ENCODE measurements at regions not wholly inside any gene's neighbourhood (a gene's known extent, or its start where the extent isn't known, plus 50 kb on each side); places are given as distances from the start of the nearest gene placed in this dataset.

DNA sequence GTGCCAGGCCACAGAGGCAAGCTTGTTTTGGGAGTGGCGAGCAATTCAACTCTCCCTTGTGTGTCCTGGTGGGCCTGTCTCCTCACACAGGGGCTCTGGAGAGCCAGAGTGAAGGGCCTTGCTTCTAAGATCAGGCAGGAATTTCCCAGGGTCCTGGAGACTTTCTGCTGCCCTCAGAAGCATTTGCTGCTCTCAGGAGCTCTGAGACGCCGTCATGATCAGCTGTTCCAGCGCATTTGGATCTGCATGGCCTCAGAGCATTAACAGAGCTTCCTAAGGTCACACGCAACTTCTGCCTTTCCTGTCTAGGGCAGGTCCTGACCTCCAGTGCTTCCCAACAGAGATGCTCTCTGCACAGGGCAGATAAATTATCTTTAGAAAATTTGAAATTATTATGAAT lies 52.2 kb upstream of the C10orf90 start:
- Histone ChIP-seq H3K27me3 (ENCODE audit: control insufficient read depth, insufficient read depth, low read length) (no peaks in the 10 kb centered on the region), H3K4me1 (ENCODE audit: control insufficient read depth in 2 of 3, insufficient read depth in 2 of 3, low read depth in 1 of 3, low read length in 3 of 3) (no peaks in the 10 kb centered on the region), H3K36me3 (ENCODE audit: control insufficient read depth in 2 of 3, insufficient read depth in 3 of 3, low read length in 3 of 3) (no peaks in the 10 kb centered on the region), H3K27ac (ENCODE audit: low read depth in 2 of 2, low read length in 2 of 2) (no peak overlapping the region), H3K9me3 (ENCODE audit: control insufficient read depth in 2 of 3, insufficient read depth in 1 of 3, low read length in 3 of 3) (no peaks in the 10 kb centered on the region), H3K4me3 (ENCODE audit: low read length in 3 of 3) (no peak overlapping the region), H3K9ac (ENCODE audit: low read length in 3 of 3) (no peak overlapping the region)
- no peak for FAIRE-seq
- DNase-seq: no peak
- intact Hi-C loops (cut with DNase I): no loop called here
- TF ChIP-seq, protein P1, sequence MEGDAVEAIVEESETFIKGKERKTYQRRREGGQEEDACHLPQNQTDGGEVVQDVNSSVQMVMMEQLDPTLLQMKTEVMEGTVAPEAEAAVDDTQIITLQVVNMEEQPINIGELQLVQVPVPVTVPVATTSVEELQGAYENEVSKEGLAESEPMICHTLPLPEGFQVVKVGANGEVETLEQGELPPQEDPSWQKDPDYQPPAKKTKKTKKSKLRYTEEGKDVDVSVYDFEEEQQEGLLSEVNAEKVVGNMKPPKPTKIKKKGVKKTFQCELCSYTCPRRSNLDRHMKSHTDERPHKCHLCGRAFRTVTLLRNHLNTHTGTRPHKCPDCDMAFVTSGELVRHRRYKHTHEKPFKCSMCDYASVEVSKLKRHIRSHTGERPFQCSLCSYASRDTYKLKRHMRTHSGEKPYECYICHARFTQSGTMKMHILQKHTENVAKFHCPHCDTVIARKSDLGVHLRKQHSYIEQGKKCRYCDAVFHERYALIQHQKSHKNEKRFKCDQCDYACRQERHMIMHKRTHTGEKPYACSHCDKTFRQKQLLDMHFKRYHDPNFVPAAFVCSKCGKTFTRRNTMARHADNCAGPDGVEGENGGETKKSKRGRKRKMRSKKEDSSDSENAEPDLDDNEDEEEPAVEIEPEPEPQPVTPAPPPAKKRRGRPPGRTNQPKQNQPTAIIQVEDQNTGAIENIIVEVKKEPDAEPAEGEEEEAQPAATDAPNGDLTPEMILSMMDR (IDR thresholded peaks at IDR 0.05; ENCODE audit: borderline replicate concordance, extremely low read depth, insufficient read depth): no peak

DNA sequence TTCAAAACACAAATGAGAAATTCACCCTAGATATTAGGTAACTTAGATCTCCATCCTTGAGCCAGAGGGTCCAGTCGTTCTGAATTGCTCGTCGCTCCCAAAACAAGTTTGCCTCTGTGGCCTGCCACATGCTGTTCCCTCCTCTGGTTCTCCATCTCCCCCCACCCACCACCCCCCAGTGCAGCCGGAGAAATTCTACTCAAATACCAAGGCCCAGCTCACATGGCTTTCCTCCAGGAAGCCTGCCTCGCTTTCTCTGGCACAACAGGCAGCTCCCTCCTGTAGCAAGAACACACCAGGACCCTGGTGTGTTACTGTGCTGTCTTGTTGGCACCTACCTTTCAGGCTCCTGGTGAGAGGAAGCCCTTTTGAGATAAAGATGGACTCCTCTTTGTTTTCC lies 52.7 kb upstream of the C10orf90 start:
- no peak overlapping the region for H3K27ac ChIP-seq (ENCODE audit: low read depth in 2 of 2, low read length in 2 of 2)
- no peaks in the 10 kb centered on the region for H3K4me1 ChIP-seq (ENCODE audit: control insufficient read depth in 2 of 3, insufficient read depth in 2 of 3, low read depth in 1 of 3, low read length in 3 of 3)
- no peaks in the 10 kb centered on the region for H3K9me3 ChIP-seq (ENCODE audit: control insufficient read depth in 2 of 3, insufficient read depth in 1 of 3, low read length in 3 of 3)
- no peak overlapping the region for H3K4me3 ChIP-seq (ENCODE audit: low read length in 3 of 3)
- FAIRE-seq (no peak), DNase-seq (no peak)
- H3K27me3 ChIP-seq (ENCODE audit: control insufficient read depth, insufficient read depth, low read length): no peaks in the 10 kb centered on the region
- no peak overlapping the region for H3K9ac ChIP-seq (ENCODE audit: low read length in 3 of 3)
- intact Hi-C loops (cut with DNase I): no loop called here
- H3K36me3 ChIP-seq (ENCODE audit: control insufficient read depth in 2 of 3, insufficient read depth in 3 of 3, low read length in 3 of 3): no peaks in the 10 kb centered on the region
- TF ChIP-seq, protein P1 (IDR thresholded peaks at IDR 0.05; ENCODE audit: borderline replicate concordance, extremely low read depth, insufficient read depth): no peak

DNA sequence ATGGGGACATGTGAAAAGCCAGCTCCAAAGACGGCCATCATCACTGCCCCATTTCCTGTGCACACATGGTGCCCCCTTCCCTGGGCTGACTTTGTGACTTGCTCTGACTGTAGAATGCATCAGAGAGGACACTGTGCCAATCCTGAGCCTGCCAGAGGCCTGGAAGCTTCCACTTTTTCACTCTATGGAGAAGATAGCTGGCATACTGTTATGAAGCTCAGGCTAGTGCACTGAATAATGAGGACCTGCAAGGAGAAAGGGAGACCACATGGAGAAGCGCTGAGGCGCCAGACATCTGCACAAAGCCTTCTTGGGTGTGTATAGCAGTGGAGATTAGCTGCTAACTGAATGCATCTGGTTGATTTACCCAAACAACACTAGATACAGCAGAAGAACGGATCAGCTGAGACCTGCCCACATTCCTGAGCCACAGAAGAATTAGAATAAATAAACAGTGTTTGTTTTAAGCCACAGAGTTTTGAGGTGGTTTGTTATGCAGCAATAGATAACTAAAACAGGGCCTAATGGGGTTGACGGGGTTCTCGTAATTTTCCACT lies 58.9 kb upstream of the C10orf90 start:
- no peak overlapping the region for H3K27ac ChIP-seq (ENCODE audit: low read depth in 2 of 2, low read length in 2 of 2)
- H3K4me3 ChIP-seq (ENCODE audit: low read length in 3 of 3): no peak overlapping the region
- H3K36me3 ChIP-seq (ENCODE audit: control insufficient read depth in 2 of 3, insufficient read depth in 3 of 3, low read length in 3 of 3): no peaks in the 10 kb centered on the region
- no peak for FAIRE-seq
- no peaks in the 10 kb centered on the region for H3K27me3 ChIP-seq (ENCODE audit: control insufficient read depth, insufficient read depth, low read length)
- intact Hi-C loops (cut with DNase I): no loop called here
- no peaks in the 10 kb centered on the region for H3K9me3 ChIP-seq (ENCODE audit: control insufficient read depth in 2 of 3, insufficient read depth in 1 of 3, low read length in 3 of 3)
- DNase-seq: no peak
- TF ChIP-seq, protein P1 (IDR thresholded peaks at IDR 0.05; ENCODE audit: borderline replicate concordance, extremely low read depth, insufficient read depth): no peak
- H3K4me1 ChIP-seq (ENCODE audit: control insufficient read depth in 2 of 3, insufficient read depth in 2 of 3, low read depth in 1 of 3, low read length in 3 of 3): no peaks in the 10 kb centered on the region
- H3K9ac ChIP-seq (ENCODE audit: low read length in 3 of 3): no peak overlapping the region
